Natural killer cell (primary cell): ENCODE measurements at regions not wholly inside any gene's neighbourhood (a gene's known extent, or its start where the extent isn't known, plus 50 kb on each side); places are given as distances from the start of the nearest gene placed in this dataset.

Experiments used
- ATAC-seq, 3 donors: fragments of 150-1000 bp in 2 of 3; fragments of 200-7000 bp in 1 of 3; cut with Tn5 transposase; 1 replicate in 1 of 3; 2 replicates in 2 of 3; pipeline ENCODE4 v1.10.0; 2021; ENCODE audit warnings: mild to moderate bottlenecking in 2 of 3, moderate library complexity in 2 of 3
- DNase-seq, 2 donors: peaks; one replicate each; pipeline versions ENCODE4 v3.0.0 to v3.0.0-alpha.2; 2013 to 2021; ENCODE audit warnings: mixed read lengths in 1 of 2
- H3K27ac ChIP-seq: one replicate; pipeline ENCODE4 v1.5.1; 2013; ENCODE audit warnings: mild to moderate bottlenecking, low read length
- H3K27me3 ChIP-seq: one replicate; pipeline ENCODE4 v1.6.1; 2013; ENCODE audit warnings: low read length; ENCODE audit not compliant: control insufficient read depth, insufficient read depth
- H3K36me3 ChIP-seq: one replicate; pipeline ENCODE4 v1.6.1; 2013; ENCODE audit warnings: low read length; ENCODE audit not compliant: control insufficient read depth, insufficient read depth
- H3K4me1 ChIP-seq: one replicate; pipeline ENCODE4 v1.6.1; 2013; ENCODE audit warnings: low read length; ENCODE audit not compliant: control insufficient read depth, insufficient read depth
- H3K4me3 ChIP-seq: one replicate; pipeline ENCODE4 v1.5.1; 2013; ENCODE audit warnings: low read length
- H3K9me3 ChIP-seq: one replicate; pipeline ENCODE4 v1.6.1; 2013; ENCODE audit warnings: low read length; ENCODE audit not compliant: control insufficient read depth, insufficient read depth
- H3K27ac Mint-ChIP-seq, 2 donors: one replicate each; pipeline ENCODE4 v1.8.0; 2022; ENCODE audit warnings: mild to moderate bottlenecking in 2 of 2, mixed read lengths in 2 of 2, moderate library complexity in 1 of 2
- H3K27me3 Mint-ChIP-seq, 2 donors: one replicate each; pipeline ENCODE4 v1.8.0; 2022; ENCODE audit warnings: low read depth in 2 of 2, mixed read lengths in 2 of 2
- H3K36me3 Mint-ChIP-seq: one replicate; pipeline ENCODE4 v1.8.0; 2022; ENCODE audit warnings: mixed read lengths
- H3K4me1 Mint-ChIP-seq, 2 donors: one replicate each; pipeline ENCODE4 v1.8.0; 2022; ENCODE audit warnings: mixed read lengths in 2 of 2
- H3K4me3 Mint-ChIP-seq: one replicate; pipeline ENCODE4 v1.8.0; 2022; ENCODE audit warnings: mild to moderate bottlenecking, moderate library complexity, mixed read lengths
- H3K9me3 Mint-ChIP-seq, 2 donors: one replicate each; pipeline ENCODE4 v1.8.0; 2022; ENCODE audit warnings: mixed read lengths in 2 of 2
- WGBS: methylation state at CpG from one replicate; pipeline ENCODE4 v1.1.7; 2013; ENCODE audit warnings: missing lambda C conversion rate; ENCODE audit not compliant: insufficient coverage; 5-methylcytosine and 5-hydroxymethylcytosine counted together
- intact Hi-C: fragments of 100-400 bp; cut with micrococcal nuclease; formaldehyde crosslinking; loops from one replicate; pipeline ENCODE4 v1.14.2; 2022
- TF ChIP-seq, protein P1 (sequence below): fragments of 200-600 bp; IDR thresholded peaks from one replicate; pipeline ENCODE4 v1.8.0; 2022; ENCODE audit warnings: antibody characterized with exemption

DNA sequence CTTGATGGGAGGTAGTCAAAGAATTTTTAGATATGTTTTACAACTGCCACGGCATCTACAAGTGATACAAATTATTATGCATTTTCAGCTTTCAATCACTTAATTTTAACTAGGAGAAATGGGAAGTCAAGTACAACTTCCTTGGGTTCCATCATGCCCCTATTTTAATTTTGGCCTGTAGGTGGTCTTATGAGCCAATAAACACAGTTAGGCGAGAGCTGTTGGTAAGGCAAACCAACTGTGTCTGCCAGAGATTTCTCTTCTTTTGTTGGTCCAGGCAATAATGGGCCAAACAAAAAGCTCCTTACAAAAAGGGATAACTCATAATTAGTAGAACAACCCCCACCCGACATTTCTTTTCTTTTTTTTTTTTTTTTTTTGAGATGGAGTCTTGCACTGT lies 63.3 kb upstream of the ARX start:
- Mint-ChIP-seq H3K27me3 (peaks cover 0 to 5% of the 10 kb centered on the region in 2 donors), H3K36me3 (no peaks in the 10 kb centered on the region), H3K27ac (no peak overlapping the region), H3K4me3 (no peak overlapping the region), H3K4me1 (no peaks in the 10 kb centered on the region), H3K9me3 (no peaks in the 10 kb centered on the region)
- TF ChIP-seq, protein P1, sequence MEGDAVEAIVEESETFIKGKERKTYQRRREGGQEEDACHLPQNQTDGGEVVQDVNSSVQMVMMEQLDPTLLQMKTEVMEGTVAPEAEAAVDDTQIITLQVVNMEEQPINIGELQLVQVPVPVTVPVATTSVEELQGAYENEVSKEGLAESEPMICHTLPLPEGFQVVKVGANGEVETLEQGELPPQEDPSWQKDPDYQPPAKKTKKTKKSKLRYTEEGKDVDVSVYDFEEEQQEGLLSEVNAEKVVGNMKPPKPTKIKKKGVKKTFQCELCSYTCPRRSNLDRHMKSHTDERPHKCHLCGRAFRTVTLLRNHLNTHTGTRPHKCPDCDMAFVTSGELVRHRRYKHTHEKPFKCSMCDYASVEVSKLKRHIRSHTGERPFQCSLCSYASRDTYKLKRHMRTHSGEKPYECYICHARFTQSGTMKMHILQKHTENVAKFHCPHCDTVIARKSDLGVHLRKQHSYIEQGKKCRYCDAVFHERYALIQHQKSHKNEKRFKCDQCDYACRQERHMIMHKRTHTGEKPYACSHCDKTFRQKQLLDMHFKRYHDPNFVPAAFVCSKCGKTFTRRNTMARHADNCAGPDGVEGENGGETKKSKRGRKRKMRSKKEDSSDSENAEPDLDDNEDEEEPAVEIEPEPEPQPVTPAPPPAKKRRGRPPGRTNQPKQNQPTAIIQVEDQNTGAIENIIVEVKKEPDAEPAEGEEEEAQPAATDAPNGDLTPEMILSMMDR: no peak
- no peaks in the 10 kb centered on the region for H3K27me3 ChIP-seq
- H3K36me3 ChIP-seq: no peaks in the 10 kb centered on the region
- H3K4me3 ChIP-seq: no peak overlapping the region
- WGBS: 100% methylated on average over 1 of the region's 3 CpGs
- no peaks in the 10 kb centered on the region for H3K9me3 ChIP-seq
- intact Hi-C loops: no loop called here
- no peak for ATAC-seq
- no peaks in the 10 kb centered on the region for H3K4me1 ChIP-seq
- no peak overlapping the region for H3K27ac ChIP-seq
- DNase-seq: no peak

DNA sequence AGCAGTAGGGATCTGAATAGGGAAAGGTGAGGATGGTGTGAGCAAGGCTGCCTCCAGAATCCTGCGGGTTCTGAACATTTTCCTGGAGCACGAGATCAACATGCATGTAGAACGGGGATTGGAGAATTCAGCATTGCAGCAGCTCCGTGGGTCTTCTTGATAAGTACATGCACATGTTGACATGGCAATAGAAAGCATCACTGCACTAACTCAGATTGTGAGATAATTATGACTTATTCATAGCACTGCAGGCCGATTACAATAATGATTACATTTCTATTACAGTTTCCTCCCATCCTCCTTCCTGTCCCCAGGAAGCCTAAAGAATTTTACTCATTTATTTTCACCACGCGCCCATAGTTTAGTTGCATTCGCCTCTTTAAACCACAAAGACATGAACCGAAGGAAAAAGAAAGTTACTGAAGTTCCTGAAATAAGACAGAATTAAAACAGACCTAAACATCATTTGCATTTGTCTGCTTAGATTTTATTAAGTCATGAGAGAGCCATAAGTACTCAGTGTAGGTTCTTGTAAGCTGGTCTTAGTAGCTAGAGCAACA lies 61.3 kb upstream of the ARX start:
- H3K9me3 Mint-ChIP-seq: no peaks in the 10 kb centered on the region
- H3K36me3 ChIP-seq: no peaks in the 10 kb centered on the region
- no peak overlapping the region for H3K27ac Mint-ChIP-seq
- ATAC-seq (no peak), DNase-seq (no peak)
- H3K27me3 Mint-ChIP-seq: peaks cover 0 to 5% of the 10 kb centered on the region in 2 donors
- WGBS: 58% methylated on average over 8 of the region's 9 CpGs
- H3K36me3 Mint-ChIP-seq: no peaks in the 10 kb centered on the region
- no peaks in the 10 kb centered on the region for H3K4me1 Mint-ChIP-seq
- intact Hi-C loops: no loop called here
- no peaks in the 10 kb centered on the region for H3K9me3 ChIP-seq
- TF ChIP-seq, protein P1: no peak
- H3K4me1 ChIP-seq: no peaks in the 10 kb centered on the region
- H3K27me3 ChIP-seq: no peaks in the 10 kb centered on the region
- H3K4me3 ChIP-seq: no peak overlapping the region
- H3K27ac ChIP-seq: no peak overlapping the region
- no peak overlapping the region for H3K4me3 Mint-ChIP-seq

GRCh38 chrX:25072247-25072646 lies 56.5 kb upstream of the ARX start:
- Mint-ChIP-seq H3K4me3 (no peak overlapping the region), H3K4me1 (peaks cover 11 to 13% of the 10 kb centered on the region in 2 donors), H3K27me3 (peaks cover 0 to 3% of the 10 kb centered on the region in 2 donors), H3K9me3 (peaks cover 2 to 3% of the 10 kb centered on the region in 2 donors), H3K27ac (no peak overlapping the region), H3K36me3 (no peaks in the 10 kb centered on the region)
- intact Hi-C loops: no loop called here
- no peaks in the 10 kb centered on the region for H3K27me3 ChIP-seq
- no peak for ATAC-seq
- no peak for DNase-seq
- no peaks in the 10 kb centered on the region for H3K36me3 ChIP-seq
- H3K4me3 ChIP-seq: no peak overlapping the region
- TF ChIP-seq, protein P1: no peak
- no peaks in the 10 kb centered on the region for H3K4me1 ChIP-seq
- H3K9me3 ChIP-seq: peaks cover 5% of the 10 kb centered on the region
- H3K27ac ChIP-seq: no peak overlapping the region

- Mint-ChIP-seq H3K36me3 (no peaks in the 10 kb centered on the region), H3K9me3 (peaks cover 2 to 3% of the 10 kb centered on the region in 2 donors), H3K4me1 (peaks cover 11 to 13% of the 10 kb centered on the region in 2 donors), H3K27me3 (peaks cover 0 to 2% of the 10 kb centered on the region in 2 donors), H3K27ac (no peak overlapping the region), H3K4me3 (no peak overlapping the region)
- H3K4me1 ChIP-seq: no peaks in the 10 kb centered on the region
- no peak overlapping the region for H3K27ac ChIP-seq
- H3K36me3 ChIP-seq: no peaks in the 10 kb centered on the region
- no peaks in the 10 kb centered on the region for H3K27me3 ChIP-seq
- ATAC-seq (no peak), DNase-seq (no peak)
- WGBS: no CpG with 5 or more reads among the region's 1 CpG
- TF ChIP-seq, protein P1: no peak
- H3K9me3 ChIP-seq: peaks cover 5% of the 10 kb centered on the region
- H3K4me3 ChIP-seq: no peak overlapping the region
- intact Hi-C loops: no loop called here
These were observed 54.3 kb upstream of the ARX start for GRCh38 chrX:25070038-25070437.
